ENCODE measurements at regions not wholly inside any gene's neighbourhood (a gene's known extent, or its start where the extent isn't known, plus 50 kb on each side); places are given as distances from the start of the nearest gene placed in this dataset.

- DNase-seq = no peak
Measured at GRCh38 chr16:6349725-6350124, 982.9 kb upstream of the RBFOX1 start.

GRCh38 chr16:6345090-6345489 is 987.6 kb upstream of the RBFOX1 start:
- DNase-seq = no peak

- DNase-seq = no peak
Measured at GRCh38 chr16:6343157-6343556, 989.5 kb upstream of the RBFOX1 start.

GRCh38 chr16:6341981-6342380 is 990.7 kb upstream of the RBFOX1 start:
- no peak for DNase-seq

- DNase-seq = no peak
Measured at GRCh38 chr16:6335072-6335471, 997.6 kb upstream of the RBFOX1 start.

- DNase-seq = no peak
Measured at GRCh38 chr16:6331770-6332169, 1000.9 kb upstream of the RBFOX1 start.

- no peak for DNase-seq
Measured at GRCh38 chr16:6317934-6318333, 1014.7 kb upstream of the RBFOX1 start.

GRCh38 chr16:6309271-6309670 is 1023.4 kb upstream of the RBFOX1 start:
- DNase-seq = no peak

- no peak for DNase-seq
Measured at GRCh38 chr16:6308176-6308575, 1024.5 kb upstream of the RBFOX1 start.

GRCh38 chr16:6300523-6300922 is 1032.1 kb upstream of the RBFOX1 start:
- DNase-seq = no peak

GRCh38 chr16:6297666-6298410 is 1034.8 kb upstream of the RBFOX1 start:
- DNase-seq = no peak

- DNase-seq = no peak
Measured at GRCh38 chr16:6286176-6286575, 1046.5 kb upstream of the RBFOX1 start.

GRCh38 chr16:6284731-6285130 is 1047.9 kb upstream of the RBFOX1 start:
- DNase-seq = no peak

GRCh38 chr16:6281994-6282393 is 1050.7 kb upstream of the RBFOX1 start:
- DNase-seq = no peak

GRCh38 chr16:6281274-6281673 is 1051.4 kb upstream of the RBFOX1 start:
- DNase-seq = no peak

- no peak for DNase-seq
Measured at GRCh38 chr16:6280055-6280454, 1052.6 kb upstream of the RBFOX1 start.

GRCh38 chr16:6279286-6279685 is 1053.4 kb upstream of the RBFOX1 start:
- no peak for DNase-seq

- DNase-seq = no peak
Measured at GRCh38 chr16:6274351-6274750, 1058.3 kb upstream of the RBFOX1 start.

GRCh38 chr16:6267682-6268081 is 1065.0 kb upstream of the RBFOX1 start:
- DNase-seq = no peak

- no peak for DNase-seq
Measured at GRCh38 chr16:6266703-6267102, 1065.9 kb upstream of the RBFOX1 start.

GRCh38 chr16:6265968-6266367 is 1066.7 kb upstream of the RBFOX1 start:
- no peak for DNase-seq

- no peak for DNase-seq
Measured at GRCh38 chr16:6258056-6258455, 1074.6 kb upstream of the RBFOX1 start.

GRCh38 chr16:6252541-6252940 is 1080.1 kb upstream of the RBFOX1 start:
- no peak for DNase-seq

GRCh38 chr16:6250511-6250910 is 1082.1 kb upstream of the RBFOX1 start:
- no peak for DNase-seq

- DNase-seq = no peak
Measured at GRCh38 chr16:6249863-6250262, 1082.8 kb upstream of the RBFOX1 start.

Data from COR-L47 (cell line).